Stromal cell of bone marrow (primary cell): ENCODE measurements at regions not wholly inside any gene's neighbourhood (a gene's known extent, or its start where the extent isn't known, plus 50 kb on each side); places are given as distances from the start of the nearest gene placed in this dataset.

Experiments used
- DNase-seq: peaks from one replicate; pipeline ENCODE4 v3.0.0-alpha.2; 2012; ENCODE audit warnings: low read depth

- no peak for DNase-seq
Measured at GRCh38 chr9:108241384-108242073, 614.3 kb downstream of the ACTL7B start.

- no peak for DNase-seq
Measured at GRCh38 chr9:108239696-108240321, 616.0 kb downstream of the ACTL7B start.

DNA sequence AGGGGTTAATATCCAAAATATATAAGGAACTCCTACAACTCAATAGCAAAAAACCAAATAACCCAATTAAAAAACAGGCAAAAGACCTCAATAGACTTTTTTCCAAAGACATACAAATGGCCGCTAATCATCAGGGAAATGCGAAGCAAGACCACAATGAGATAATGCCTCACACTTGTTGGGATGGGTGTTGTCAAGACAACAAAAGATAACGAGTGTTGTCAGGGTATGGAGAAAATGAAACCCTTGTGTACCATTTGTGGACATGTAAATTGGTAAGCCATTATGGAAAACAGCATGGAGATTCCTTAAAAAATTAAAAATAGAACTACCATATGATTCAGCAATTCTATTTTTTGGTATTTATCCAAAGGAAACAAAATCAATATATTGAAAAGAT is 620.2 kb downstream of the ACTL7B start:
- DNase-seq = no peak

DNA sequence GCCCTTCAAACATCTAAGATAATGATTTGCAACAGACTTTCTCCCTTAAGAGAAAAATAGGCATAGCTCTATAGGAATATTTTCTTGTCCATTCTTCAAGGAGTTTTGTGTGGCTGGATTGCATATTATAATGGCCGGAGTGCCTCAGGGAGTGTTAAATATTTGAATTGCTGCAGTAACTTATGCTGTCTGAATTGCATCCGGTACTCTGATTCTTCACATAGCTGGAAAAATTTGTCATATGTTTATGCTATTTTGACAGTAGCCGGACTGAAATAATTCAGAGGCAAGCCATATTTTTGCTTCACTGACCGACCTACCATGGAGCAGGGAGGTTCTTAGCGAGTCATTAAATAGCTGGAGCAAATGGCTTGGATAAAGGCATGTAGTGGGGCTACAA is 621.0 kb downstream of the ACTL7B start:
- DNase-seq = no peak

DNA sequence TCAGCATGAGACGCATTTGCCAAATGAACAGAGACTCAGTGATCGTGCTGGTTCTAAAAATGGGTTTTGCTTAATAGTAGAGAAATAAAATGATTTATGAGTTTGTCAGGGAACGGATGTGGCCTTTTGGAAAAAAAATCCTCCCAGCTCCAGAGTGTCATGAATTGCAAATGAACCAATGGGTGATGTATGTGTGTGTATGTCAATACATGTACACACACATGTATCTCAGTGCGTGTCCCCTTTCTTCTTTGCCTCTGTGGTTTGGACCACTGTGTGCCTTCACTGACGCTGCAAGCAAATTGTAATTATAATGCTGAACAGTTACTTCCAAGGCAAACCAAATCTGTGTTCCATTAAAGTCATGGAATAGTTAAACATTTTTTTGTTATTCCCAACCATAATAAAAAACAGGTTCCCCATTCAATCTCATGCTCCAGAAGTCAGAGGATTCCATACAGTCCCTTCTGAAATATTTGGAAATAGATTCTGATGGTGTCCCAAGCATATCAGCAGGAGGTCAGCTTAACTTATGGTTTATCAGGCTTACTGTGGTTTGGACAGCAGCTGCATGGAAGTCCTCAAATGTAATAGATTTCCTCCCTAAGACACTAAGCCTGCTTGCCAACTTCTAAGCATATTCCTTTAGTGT is 630.5 kb downstream of the ACTL7B start:
- DNase-seq = no peak

- DNase-seq = no peak
Measured at GRCh38 chr9:108224716-108225115, 631.1 kb downstream of the ACTL7B start.

DNA sequence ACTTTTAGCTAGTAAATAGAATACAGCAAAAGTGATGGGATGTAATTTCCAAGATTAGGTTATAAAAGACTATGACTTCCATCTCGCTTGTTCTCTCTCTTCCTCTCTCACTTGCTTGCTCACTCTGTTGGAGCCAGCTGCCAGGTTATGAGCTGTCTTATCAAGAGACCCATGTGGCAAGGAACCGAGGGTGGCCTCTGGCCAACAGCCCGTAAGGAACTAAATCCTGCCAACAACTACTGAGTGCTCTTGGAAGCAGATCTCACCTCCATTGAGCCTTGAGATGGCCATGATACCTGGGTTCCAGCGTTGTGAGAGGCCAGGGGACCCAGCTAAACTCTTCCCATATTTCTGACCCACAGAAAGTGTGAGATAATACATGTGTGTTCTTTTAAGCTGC is 636.1 kb downstream of the ACTL7B start:
- DNase-seq = no peak

DNA sequence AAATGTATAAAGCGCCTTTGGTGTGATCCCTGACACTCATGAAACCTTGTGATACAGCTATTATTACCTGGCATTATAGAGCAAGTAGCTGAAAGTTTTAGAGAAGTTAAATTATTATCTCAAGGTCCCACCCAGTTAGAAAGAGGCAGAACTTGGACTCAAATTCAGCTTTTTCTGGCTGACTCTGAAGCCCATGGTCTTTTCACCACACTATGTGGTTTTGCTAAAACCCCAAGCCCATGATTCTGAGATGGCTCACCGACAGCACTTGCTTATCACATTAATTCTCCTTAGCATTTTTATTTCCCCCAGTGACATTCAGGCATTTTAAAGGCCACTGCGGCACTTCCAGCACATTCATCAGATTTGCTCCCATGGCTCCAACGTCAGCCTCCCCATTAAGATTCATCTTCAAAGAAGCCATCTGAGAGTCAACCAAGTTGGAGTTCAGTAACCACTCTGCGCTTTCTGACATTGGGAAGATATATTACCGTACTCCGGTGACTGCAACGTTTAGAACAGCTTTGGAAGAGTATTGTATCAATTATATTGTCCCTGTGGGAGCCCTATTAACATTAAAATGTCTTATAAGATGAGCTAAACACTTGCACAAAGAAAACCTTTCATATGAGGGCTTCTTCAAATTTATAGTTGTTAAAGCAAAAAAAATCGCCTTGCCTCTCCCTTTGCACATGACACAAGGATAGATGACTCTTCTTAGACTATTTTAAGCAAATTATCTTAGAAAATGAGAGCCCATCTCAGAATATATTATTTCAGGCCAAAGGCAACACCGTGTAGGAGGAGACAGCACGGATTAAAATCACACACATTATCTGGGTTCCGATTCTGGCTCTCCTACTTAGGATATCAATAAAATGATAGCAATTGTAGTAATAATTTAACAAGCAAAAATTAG is 638.1 kb downstream of the ACTL7B start:
- DNase-seq = peak; percentile 78

GRCh38 chr9:108213511-108213910 is 642.3 kb downstream of the ACTL7B start:
- no peak for DNase-seq

DNA sequence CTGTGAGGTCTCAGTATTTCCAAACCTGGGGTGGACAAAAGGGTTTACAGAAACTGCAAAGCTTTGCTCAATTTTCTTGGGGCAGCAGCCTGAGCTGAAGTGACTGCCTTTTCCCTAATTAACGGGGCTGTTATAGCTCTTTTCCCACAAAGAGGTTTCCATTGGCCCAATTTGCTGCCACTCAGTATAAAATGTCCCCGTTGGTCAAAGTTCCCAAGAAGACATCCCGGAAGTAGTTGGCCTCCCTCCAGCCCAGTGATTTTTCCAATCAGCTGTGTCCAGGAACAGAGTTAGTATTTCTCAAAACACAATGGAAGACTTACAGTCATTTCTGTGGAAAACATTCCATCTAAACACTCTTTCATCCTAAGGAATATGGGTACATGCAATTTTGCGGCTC is 643.6 kb downstream of the ACTL7B start:
- DNase-seq = no peak

DNA sequence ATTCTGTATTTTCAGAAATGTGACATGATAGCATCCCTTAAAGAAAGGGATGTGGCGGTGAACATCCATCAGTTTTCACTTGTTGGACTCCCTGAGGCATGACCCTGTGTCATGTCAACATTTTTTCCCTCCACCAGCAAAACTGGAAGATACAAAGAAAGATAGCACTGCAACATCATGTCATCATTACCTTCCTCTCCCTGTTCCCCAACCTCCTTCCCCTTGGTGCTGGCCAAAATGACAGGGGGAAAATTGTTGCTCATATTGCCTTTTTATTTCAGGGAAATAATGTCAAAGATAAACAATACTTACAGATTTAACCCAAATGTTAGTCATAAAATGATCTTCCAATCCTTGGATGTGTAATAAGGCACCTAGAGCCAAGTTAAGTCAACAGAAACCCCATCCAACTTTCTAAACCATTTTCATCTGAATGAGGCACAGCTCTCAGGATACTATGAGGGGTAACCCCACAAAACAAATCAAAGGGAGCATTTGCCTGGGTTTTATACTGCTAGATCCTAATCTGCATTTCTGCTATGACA is 644.3 kb downstream of the ACTL7B start:
- DNase-seq = no peak

DNA sequence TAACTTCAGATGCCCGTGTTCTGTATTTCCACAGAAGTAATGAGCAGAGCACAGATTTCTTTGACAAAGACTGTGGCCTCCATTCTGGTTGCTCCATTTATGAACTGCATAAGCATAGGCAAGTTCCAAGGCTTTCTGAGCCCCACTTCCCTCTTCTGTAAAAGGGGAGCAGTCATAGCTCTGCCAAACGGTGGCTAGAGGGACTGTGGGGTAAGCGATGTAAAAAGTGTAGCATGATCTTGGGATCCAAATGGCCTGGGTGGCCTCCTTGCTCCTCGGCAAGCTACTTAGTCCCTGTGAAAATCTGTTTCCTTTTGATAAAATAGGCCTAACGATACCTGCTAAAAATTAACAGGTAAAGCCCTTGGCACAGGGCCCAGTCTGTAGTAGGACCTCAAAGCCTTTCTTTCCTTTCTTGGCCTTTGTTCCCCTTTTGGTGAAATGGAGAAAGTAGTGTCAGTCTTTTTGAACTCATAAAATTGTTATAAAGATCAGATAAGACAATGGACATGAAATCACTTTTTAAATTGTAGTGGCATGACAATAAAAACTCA is 646.6 kb downstream of the ACTL7B start:
- DNase-seq = no peak

DNA sequence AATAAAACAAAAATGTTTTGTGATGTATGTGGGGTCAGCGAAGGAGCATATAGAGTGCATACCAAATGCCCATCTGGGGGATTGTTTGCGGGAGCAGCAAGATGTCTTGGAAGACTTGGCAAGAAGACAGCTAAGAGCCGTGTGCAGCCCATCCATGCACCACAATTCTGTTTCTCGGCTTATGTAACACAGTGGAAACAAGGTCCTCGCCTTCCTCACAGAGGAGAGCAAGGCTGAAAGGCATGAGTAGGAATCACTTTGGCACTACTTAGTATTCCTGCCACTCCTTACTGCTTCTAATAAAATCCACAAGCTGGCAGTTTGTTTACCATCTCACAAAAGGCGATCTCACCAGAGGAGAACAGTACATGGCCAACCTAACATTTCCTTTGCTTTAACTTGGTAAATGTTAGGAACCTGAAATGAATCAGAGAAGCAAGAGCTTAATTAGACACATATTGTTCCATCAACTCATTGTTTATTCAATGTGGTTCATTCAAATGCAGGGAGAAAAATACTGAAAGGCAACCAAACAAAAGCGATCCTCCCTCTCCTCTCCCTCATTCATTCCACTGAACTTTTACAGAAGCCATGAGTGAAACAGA is 648.1 kb downstream of the ACTL7B start:
- no peak for DNase-seq

DNA sequence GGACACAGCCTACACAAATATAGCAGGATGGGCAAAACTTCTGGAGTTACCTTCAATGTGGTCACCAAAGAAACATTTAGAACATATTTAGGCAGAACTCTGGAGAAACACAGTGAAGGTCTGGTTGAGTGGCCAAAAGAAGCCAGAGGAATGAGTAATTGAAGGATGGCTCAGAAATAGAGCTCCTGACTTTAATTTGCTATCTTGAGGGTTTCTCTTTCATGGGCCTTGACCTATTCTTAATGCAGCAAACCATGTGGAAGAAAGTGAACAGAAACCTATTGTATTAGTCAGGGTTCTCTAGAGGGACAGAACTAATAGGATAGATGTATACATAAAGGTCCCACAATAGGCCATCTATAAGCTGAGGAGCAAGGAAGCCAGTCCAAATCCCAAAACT is 650.5 kb downstream of the ACTL7B start:
- no peak for DNase-seq

GRCh38 chr9:108197899-108198298 is 657.9 kb downstream of the ACTL7B start:
- DNase-seq = no peak

DNA sequence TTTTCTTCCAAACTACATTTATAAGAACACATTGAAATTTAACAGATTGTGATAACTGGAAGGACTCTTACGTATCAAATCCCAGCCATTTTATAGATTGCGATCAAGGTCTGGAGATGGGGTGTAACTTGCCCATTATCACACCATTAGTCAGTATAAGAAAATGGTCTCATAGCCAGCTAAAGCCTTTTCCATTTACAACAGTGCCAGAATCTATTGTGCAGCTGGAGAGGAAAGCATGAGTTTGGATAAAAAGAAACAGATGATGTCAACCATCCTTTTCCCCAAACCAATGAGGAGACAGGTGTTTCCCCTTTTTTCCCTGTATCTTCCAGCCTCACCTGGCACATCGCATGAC is 658.8 kb downstream of the ACTL7B start:
- DNase-seq = no peak

- DNase-seq = no peak
Measured at GRCh38 chr9:108196332-108197007, 659.3 kb downstream of the ACTL7B start.

DNA sequence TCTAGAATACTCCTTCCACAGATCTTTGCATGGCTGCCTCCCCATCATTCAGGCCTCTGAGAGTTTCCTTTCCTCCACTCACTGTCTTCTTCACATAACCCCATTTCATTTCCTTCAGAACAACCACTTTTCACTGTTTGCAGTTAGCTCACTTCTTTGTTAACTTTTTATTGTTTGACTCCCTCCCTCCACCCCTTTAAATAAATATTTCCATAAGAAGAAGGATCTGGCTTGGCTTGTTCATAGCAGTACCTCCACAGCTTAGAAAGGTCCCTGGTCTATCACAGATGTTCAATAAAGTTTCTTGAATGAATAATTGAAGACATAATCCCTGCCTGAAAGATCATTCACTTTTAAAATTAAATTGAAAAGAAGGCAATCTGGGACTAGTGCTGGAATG is 661.6 kb downstream of the ACTL7B start:
- DNase-seq = no peak

- DNase-seq = no peak
Measured at GRCh38 chr9:108193026-108193710, 662.6 kb downstream of the ACTL7B start.

- DNase-seq = no peak
Measured at GRCh38 chr9:108191065-108191464, 664.7 kb downstream of the ACTL7B start.
